H1 (cell line): ENCODE measurements at regions not wholly inside any gene's neighbourhood (a gene's known extent, or its start where the extent isn't known, plus 50 kb on each side); places are given as distances from the start of the nearest gene placed in this dataset.

Experiments used
- CTCF ChIA-PET: fragments of 300-600 bp; sonication (Branson Sonifier 250); formaldehyde crosslinking; loops from one replicate; lab custom pipeline; 2021; ENCODE audit not compliant: partially characterized antibody; lab: Charles Lee
- POLR2A ChIA-PET: fragments of 300-600 bp; sonication (Branson Sonifier 250); formaldehyde crosslinking; loops from one replicate; lab custom pipeline; 2021; ENCODE audit warnings: inconsistent platforms; ENCODE audit not compliant: partially characterized antibody; lab: Charles Lee
- DNase-seq, 2 experiments: peaks; one replicate each; pipeline versions ENCODE4 v3.0.0 to v3.0.0-alpha.2; 2010 to 2022; ENCODE audit warnings: low spot score in 2 of 2, low read depth in 1 of 2, mixed read lengths in 1 of 2
- FAIRE-seq: peaks from 2 replicates; lab custom pipeline; 2011; peaks lifted over from hg19 to GRCh38; lab: Jason Lieb, UNC
- H2AFZ ChIP-seq: 2 replicates; pipeline ENCODE4 v1.8.1; 2012; ENCODE audit warnings: low read length, inconsistent platforms
- H2AK5ac ChIP-seq: 2 replicates; pipeline ENCODE4 v1.6.1; 2013; ENCODE audit warnings: low read depth, low read length
- H2BK120ac ChIP-seq: replicated peaks from 2 replicates; pipeline ENCODE3; 2013; ENCODE audit warnings: low read depth, low read length, inconsistent platforms
- H2BK12ac ChIP-seq: 2 replicates; pipeline ENCODE4 v1.6.1; 2013; ENCODE audit warnings: low read depth, low read length
- H2BK15ac ChIP-seq: 2 replicates; pipeline ENCODE4 v1.6.1; 2013; ENCODE audit warnings: low read length
- H2BK20ac ChIP-seq: 2 replicates; pipeline ENCODE4 v1.6.1; 2013; ENCODE audit warnings: low read length
- H2BK5ac ChIP-seq: 2 replicates; pipeline ENCODE4 v1.6.1; 2013; ENCODE audit warnings: low read depth, low read length
- H3K14ac ChIP-seq: 2 replicates; pipeline ENCODE4 v1.6.1; 2013; ENCODE audit warnings: inconsistent platforms; ENCODE audit not compliant: insufficient read length
- H3K18ac ChIP-seq: 2 replicates; pipeline ENCODE4 v1.6.1; 2013; ENCODE audit warnings: low read length; ENCODE audit errors: extremely low read depth
- H3K23ac ChIP-seq: 2 replicates; pipeline ENCODE4 v1.6.1; 2013; ENCODE audit warnings: inconsistent platforms; ENCODE audit not compliant: insufficient read length
- H3K23me2 ChIP-seq: 2 replicates; pipeline ENCODE4 v1.6.1; 2013; ENCODE audit warnings: low read depth, low read length
- H3K27ac ChIP-seq: 2 replicates; pipeline ENCODE4 v1.6.1; 2011; ENCODE audit warnings: low read depth, low read length, inconsistent platforms
- H3K27me3 ChIP-seq, 4 experiments: replicated peaks in 1 of 4; 1 replicate in 1 of 4; 2 replicates in 3 of 4; pipeline versions ENCODE4 v1.6.1 to v1.8.1; 2011 to 2013; ENCODE audit warnings: low read length in 3 of 4, mild to moderate bottlenecking in 3 of 4, inconsistent platforms in 2 of 4, mixed read lengths in 2 of 4, moderate library complexity in 1 of 4; ENCODE audit not compliant: control insufficient read depth in 3 of 4, insufficient read depth in 3 of 4; ENCODE audit errors: extremely low read depth in 1 of 4
- H3K36me3 ChIP-seq, 4 experiments: 2 replicates each; pipeline versions ENCODE4 v1.6.1 to v1.8.1; 2011 to 2013; ENCODE audit warnings: mild to moderate bottlenecking in 4 of 4, low read length in 3 of 4, moderate library complexity in 2 of 4, control low read depth in 1 of 4, inconsistent platforms in 1 of 4; ENCODE audit not compliant: insufficient read depth in 4 of 4, control insufficient read depth in 2 of 4
- H3K4ac ChIP-seq: replicated peaks from 2 replicates; pipeline ENCODE3; 2013; ENCODE audit warnings: low read length, low read depth, mixed read lengths, inconsistent platforms; ENCODE audit not compliant: insufficient read length
- H3K4me1 ChIP-seq, 4 experiments: replicated peaks in 1 of 4; 1 replicate in 1 of 4; 2 replicates in 3 of 4; pipeline versions ENCODE4 v1.6.1 to v1.8.1; 2011 to 2013; ENCODE audit warnings: low read length in 3 of 4, inconsistent platforms in 2 of 4, mixed read lengths in 1 of 4; ENCODE audit not compliant: insufficient read depth in 4 of 4, control insufficient read depth in 3 of 4
- H3K4me2 ChIP-seq, 2 experiments: 2 replicates each; pipeline versions ENCODE4 v1.6.1 to v1.8.1; 2011 to 2013; ENCODE audit warnings: low read depth in 2 of 2, low read length in 2 of 2, control low read depth in 1 of 2, inconsistent platforms in 1 of 2, mild to moderate bottlenecking in 1 of 2; ENCODE audit not compliant: insufficient read depth in 1 of 2
- H3K4me3 ChIP-seq, 4 experiments: fragments of 200-600, 300-600 bp in 1 of 4; sonication (generic), shearing (Covaris generic), sonication (Bioruptor Twin) in 1 of 4; 2 replicates each; pipeline versions ENCODE4 v1.5.1 to v1.8.1; 2011 to 2016; ENCODE audit warnings: low read length in 4 of 4, low read depth in 3 of 4, control low read depth in 2 of 4, inconsistent platforms in 2 of 4, mild to moderate bottlenecking in 2 of 4, mixed read lengths in 1 of 4, moderate library complexity in 1 of 4; ENCODE audit not compliant: insufficient read depth in 2 of 4; ENCODE audit errors: extremely low read depth in 1 of 4
- H3K56ac ChIP-seq: replicated peaks from 2 replicates; pipeline ENCODE3; 2013; ENCODE audit warnings: low read depth, mild to moderate bottlenecking, mixed read lengths, low read length, inconsistent platforms; ENCODE audit not compliant: insufficient read length
- H3K79me1 ChIP-seq: 2 replicates; pipeline ENCODE4 v1.6.1; 2013; ENCODE audit warnings: low read depth, low read length, control low read depth
- H3K79me2 ChIP-seq, 2 experiments: 2 replicates each; pipeline versions ENCODE4 v1.6.1 to v1.8.1; 2012 to 2013; ENCODE audit warnings: low read length in 2 of 2, mild to moderate bottlenecking in 2 of 2, inconsistent platforms in 1 of 2; ENCODE audit not compliant: insufficient read depth in 2 of 2, control insufficient read depth in 1 of 2
- H3K9ac ChIP-seq, 4 experiments: replicated peaks in 1 of 4; 1 replicate in 1 of 4; 2 replicates in 3 of 4; pipeline versions ENCODE4 v1.6.1 to v1.8.1; 2011 to 2013; ENCODE audit warnings: low read depth in 3 of 4, low read length in 3 of 4, control low read depth in 2 of 4, mild to moderate bottlenecking in 2 of 4, moderate library complexity in 2 of 4, inconsistent platforms in 1 of 4; ENCODE audit errors: extremely low read depth in 1 of 4
- H3K9me3 ChIP-seq, 2 experiments: 2 replicates each; pipeline versions ENCODE4 v1.6.1 to v1.8.1; 2012 to 2013; ENCODE audit warnings: mild to moderate bottlenecking in 2 of 2, moderate library complexity in 2 of 2, control low read depth in 1 of 2, inconsistent platforms in 1 of 2, low read depth in 1 of 2, low read length in 1 of 2, mixed read lengths in 1 of 2; ENCODE audit not compliant: insufficient read depth in 2 of 2
- H4K20me1 ChIP-seq, 2 experiments: replicated peaks in 1 of 2; 2 replicates each; pipeline versions ENCODE3 to v1.8.1; 2011 to 2013; ENCODE audit warnings: inconsistent platforms in 2 of 2, low read length in 2 of 2, mild to moderate bottlenecking in 1 of 2; ENCODE audit not compliant: insufficient read depth in 2 of 2, control insufficient read depth in 1 of 2
- H4K5ac ChIP-seq: 2 replicates; pipeline ENCODE4 v1.6.1; 2013; ENCODE audit warnings: low read length, low read depth, mixed read lengths, inconsistent platforms; ENCODE audit not compliant: insufficient read length
- H4K8ac ChIP-seq: 2 replicates; pipeline ENCODE4 v1.8.0; 2013; ENCODE audit warnings: mild to moderate bottlenecking, moderate library complexity, low read length, inconsistent platforms; ENCODE audit not compliant: insufficient read depth; ENCODE audit errors: extremely low read depth
- H4K91ac ChIP-seq: replicated peaks from 2 replicates; pipeline ENCODE3; 2013; ENCODE audit warnings: low read length, mixed read lengths, inconsistent platforms; ENCODE audit not compliant: insufficient read length
- ATF2 ChIP-seq: IDR thresholded peaks from 2 replicates; pipeline ENCODE4 v1.6.1; 2012; ENCODE audit warnings: low read length, inconsistent platforms
- CREB1 ChIP-seq: IDR thresholded peaks from 2 replicates; pipeline ENCODE4 v1.6.1; 2012; ENCODE audit warnings: inconsistent platforms
- CTBP2 ChIP-seq: IDR thresholded peaks from 2 replicates; pipeline ENCODE4 v1.7.0; 2011; ENCODE audit warnings: borderline replicate concordance, mild to moderate bottlenecking, moderate library complexity, mixed read lengths, low read length; ENCODE audit not compliant: insufficient read depth, insufficient read length
- HDAC2 ChIP-seq, 2 experiments: fragments of 300-600 bp in 1 of 2; sonication (generic) in 1 of 2; IDR thresholded peaks; 2 replicates each; pipeline ENCODE4 v1.6.1; 2011 to 2012; ENCODE audit warnings: low read depth in 2 of 2, low read length in 2 of 2, mild to moderate bottlenecking in 2 of 2, moderate library complexity in 2 of 2, borderline replicate concordance in 1 of 2, inconsistent platforms in 1 of 2
- KDM4A ChIP-seq: IDR thresholded peaks from one replicate; pipeline ENCODE4 v1.7.1; 2012; ENCODE audit warnings: low read depth, mild to moderate bottlenecking, moderate library complexity, low read length, inconsistent platforms; ENCODE audit not compliant: severe bottlenecking
- MAFK ChIP-seq: IDR thresholded peaks from 2 replicates; pipeline ENCODE4 v1.6.1; 2012; ENCODE audit warnings: low read depth, mild to moderate bottlenecking, improper control_type of control experiment, low read length
- PHF8 ChIP-seq: fragments of 200-600 bp; sonication (generic); conservative IDR thresholded peaks from 2 replicates; pipeline ENCODE4 v1.7.1; 2012; ENCODE audit warnings: low read depth, mild to moderate bottlenecking, inconsistent platforms, low read length, moderate library complexity
- RAD21 ChIP-seq, 2 experiments: IDR thresholded peaks in 1 of 2; conservative IDR thresholded peaks in 1 of 2; 2 replicates each; pipeline ENCODE4 v1.6.1; 2011; ENCODE audit warnings: low read depth in 2 of 2, low read length in 2 of 2, improper control_type of control experiment in 1 of 2, inconsistent platforms in 1 of 2, mild to moderate bottlenecking in 1 of 2, moderate library complexity in 1 of 2
- RBBP5 ChIP-seq: IDR thresholded peaks from 2 replicates; pipeline ENCODE4 v1.7.1; 2012; ENCODE audit warnings: low read depth, mild to moderate bottlenecking, inconsistent platforms, low read length, moderate library complexity, borderline replicate concordance
- SAP30 ChIP-seq: fragments of 300-600 bp; sonication (generic); IDR thresholded peaks from 2 replicates; pipeline ENCODE4 v1.7.1; 2012; ENCODE audit warnings: low read length, moderate library complexity, mild to moderate bottlenecking, inconsistent platforms; ENCODE audit not compliant: insufficient read depth, insufficient replicate concordance
- SUZ12 ChIP-seq: fragments of 200-600 bp; sonication (generic); IDR thresholded peaks from 2 replicates; pipeline ENCODE4 v1.6.1; 2012; ENCODE audit warnings: mild to moderate bottlenecking, inconsistent platforms, low read length, moderate library complexity, mixed read lengths
- YY1 ChIP-seq: IDR thresholded peaks from 2 replicates; pipeline ENCODE4 v1.6.1; 2011; ENCODE audit warnings: low read depth, mild to moderate bottlenecking, low read length
- ZNF274 ChIP-seq: IDR thresholded peaks from 2 replicates; pipeline ENCODE4 v1.7.0; 2012; ENCODE audit warnings: low read length, borderline replicate concordance; ENCODE audit errors: extremely low read depth

- Histone ChIP-seq H4K8ac (no peak overlapping the region), H3K9me3 (no peaks in the 10 kb centered on the region), H2BK20ac (no peak overlapping the region), H3K14ac (no peak overlapping the region), H3K18ac (no peak overlapping the region), H2BK120ac (no peak overlapping the region), H3K27me3 (no peaks in the 10 kb centered on the region), H4K20me1 (no peaks in the 10 kb centered on the region), H2BK12ac (no peak overlapping the region), H3K36me3 (no peaks in the 10 kb centered on the region), H3K79me2 (no peaks in the 10 kb centered on the region), H3K4me3 (no peak overlapping the region), H4K91ac (no peak overlapping the region), H3K56ac (no peak overlapping the region), H3K79me1 (no peaks in the 10 kb centered on the region), H3K9ac (no peak overlapping the region), H3K4ac (no peak overlapping the region), H3K23ac (no peak overlapping the region), H2BK15ac (no peak overlapping the region), H3K4me1 (no peaks in the 10 kb centered on the region), H3K4me2 (no peak overlapping the region), H4K5ac (no peak overlapping the region), H2AFZ (no peak overlapping the region), H2BK5ac (no peak overlapping the region), H3K27ac (no peak overlapping the region), H3K23me2 (no peaks in the 10 kb centered on the region; the same call in 1 of the 2 replicates), H2AK5ac (no peak overlapping the region)
- POLR2A ChIA-PET = no interaction called here
- FAIRE-seq = no peak
- DNase-seq = no peak
- CTCF ChIA-PET = interaction anchor here (1.4 to 1.9 kb wide), 3 partner anchors 9 to 26 kb away, joined by 5 to 8 read pairs (median 5); no protein-coding TSS in a partner anchor
- TF ChIP-seq RAD21 (IDR thresholded peaks at IDR 0.05 in 1 of 2, conservative IDR thresholded peaks at IDR 0.05 in 1 of 2; ENCODE audit: low read depth in 2 of 2, low read length in 2 of 2) (no peak), MAFK (no peak), SAP30 (no peak), YY1 (no peak), CREB1 (no peak), CTBP2 (no peak), PHF8 (no peak), HDAC2 (IDR thresholded peaks at IDR 0.05; ENCODE audit: borderline replicate concordance in 1 of 2, low read depth in 2 of 2, low read length in 2 of 2) (no peak), SUZ12 (no peak), ATF2 (no peak), ZNF274 (no peak), KDM4A (no peak), RBBP5 (no peak)
These were observed 173.7 kb upstream of the PRPS1L1 start for GRCh38 chr7:18201350-18201749.
